ENCODE measurements at regions not wholly inside any gene's neighbourhood (a gene's known extent, or its start where the extent isn't known, plus 50 kb on each side); places are given as distances from the start of the nearest gene placed in this dataset.

DNA sequence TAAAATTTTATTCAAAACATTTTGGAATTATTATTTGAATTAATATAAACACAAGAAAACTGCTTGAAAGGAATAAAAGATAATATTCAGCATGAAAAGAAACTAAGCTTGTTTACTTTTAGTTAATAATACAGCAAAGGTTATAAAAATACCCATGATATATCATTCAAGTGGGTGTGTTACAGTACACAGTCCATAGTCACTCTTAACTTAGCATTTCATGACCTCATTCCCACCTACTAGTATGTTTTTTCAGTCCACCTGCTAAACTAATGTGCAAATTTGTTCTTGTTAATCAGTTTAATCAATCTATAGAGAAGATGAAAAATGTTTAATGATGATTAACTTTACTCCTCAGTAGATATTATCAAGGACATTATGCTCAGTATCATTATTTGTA is 841.4 kb upstream of the EPHA7 start:
- Histone ChIP-seq H3K27me3 (ENCODE audit: insufficient read depth, low read length) (no peaks in the 10 kb centered on the region), H2AFZ (ENCODE audit: low read depth, low read length) (no peak overlapping the region), H3K4me3 (ENCODE audit: insufficient read depth, low read depth, low read length) (no peak overlapping the region), H3K4me2 (ENCODE audit: low read length) (no peak overlapping the region), H3K27ac (ENCODE audit: low read depth, low read length) (no peak overlapping the region), H3K36me3 (ENCODE audit: insufficient read depth, low read length) (no peaks in the 10 kb centered on the region), H3K9ac (ENCODE audit: low read length) (no peak overlapping the region), H4K20me1 (ENCODE audit: insufficient read depth, low read length) (no peaks in the 10 kb centered on the region), H3K79me2 (ENCODE audit: insufficient read depth, low read length) (no peaks in the 10 kb centered on the region), H3K4me1 (ENCODE audit: insufficient read depth, low read length) (no peaks in the 10 kb centered on the region), H3K9me3 (ENCODE audit: insufficient read depth, low read depth, low read length) (peaks cover 4% of the 10 kb centered on the region)
- no peak for FAIRE-seq
- TF ChIP-seq EZH2 (IDR thresholded peaks at IDR 0.05; ENCODE audit: insufficient read depth, low read length) (no peak), CTCF (IDR thresholded peaks at IDR 0.05; ENCODE audit: insufficient read depth, low read depth, low read length) (no peak)
- Mint-ChIP-seq H3K9me3 (ENCODE audit: unreplicated experiment) (no peaks in the 10 kb centered on the region), H3K27ac (ENCODE audit: unreplicated experiment) (no peak overlapping the region), H3K4me3 (ENCODE audit: unreplicated experiment) (no peak overlapping the region), H3K27me3 (ENCODE audit: low read depth, unreplicated experiment) (no peaks in the 10 kb centered on the region), H3K36me3 (ENCODE audit: low read depth, unreplicated experiment) (no peaks in the 10 kb centered on the region), H3K4me1 (ENCODE audit: low read depth, unreplicated experiment) (no peaks in the 10 kb centered on the region)
- no peak for DNase-seq (ENCODE audit: low read depth)

DNA sequence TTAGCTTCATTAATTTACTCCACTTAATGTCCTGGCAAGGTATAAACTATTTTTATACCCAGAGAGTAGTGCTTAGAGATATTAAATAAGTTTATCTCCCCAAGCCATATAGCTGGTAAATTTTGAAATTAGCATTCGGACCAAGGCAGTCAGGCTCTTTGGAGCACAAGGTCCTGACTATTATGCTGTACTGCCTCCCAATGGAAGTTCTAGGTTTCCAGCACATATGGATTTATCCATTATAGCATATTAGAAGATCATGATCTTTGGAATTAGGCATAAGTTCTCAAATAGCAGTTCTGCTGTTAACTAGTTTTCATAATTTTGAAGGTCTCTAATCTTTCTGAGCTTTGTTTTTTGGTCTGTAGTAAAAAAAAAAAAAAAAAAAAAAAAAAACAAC is 835.3 kb upstream of the EPHA7 start:
- no peak for DNase-seq (ENCODE audit: low read depth)
- Histone ChIP-seq H4K20me1 (ENCODE audit: insufficient read depth, low read length) (no peaks in the 10 kb centered on the region), H3K4me1 (ENCODE audit: insufficient read depth, low read length) (no peaks in the 10 kb centered on the region), H3K4me3 (ENCODE audit: insufficient read depth, low read depth, low read length) (no peak overlapping the region), H3K4me2 (ENCODE audit: low read length) (no peak overlapping the region), H3K27me3 (ENCODE audit: insufficient read depth, low read length) (no peaks in the 10 kb centered on the region), H3K36me3 (ENCODE audit: insufficient read depth, low read length) (no peaks in the 10 kb centered on the region), H3K9ac (ENCODE audit: low read length) (no peak overlapping the region), H3K9me3 (ENCODE audit: insufficient read depth, low read depth, low read length) (no peaks in the 10 kb centered on the region), H3K27ac (ENCODE audit: low read depth, low read length) (no peak overlapping the region), H3K79me2 (ENCODE audit: insufficient read depth, low read length) (no peaks in the 10 kb centered on the region), H2AFZ (ENCODE audit: low read depth, low read length) (no peak overlapping the region)
- Mint-ChIP-seq H3K4me1 (ENCODE audit: low read depth, unreplicated experiment) (no peaks in the 10 kb centered on the region), H3K9me3 (ENCODE audit: unreplicated experiment) (no peaks in the 10 kb centered on the region), H3K27me3 (ENCODE audit: low read depth, unreplicated experiment) (no peaks in the 10 kb centered on the region), H3K27ac (ENCODE audit: unreplicated experiment) (no peak overlapping the region), H3K4me3 (ENCODE audit: unreplicated experiment) (no peak overlapping the region), H3K36me3 (ENCODE audit: low read depth, unreplicated experiment) (no peaks in the 10 kb centered on the region)
- TF ChIP-seq CTCF (IDR thresholded peaks at IDR 0.05; ENCODE audit: insufficient read depth, low read depth, low read length) (no peak), EZH2 (IDR thresholded peaks at IDR 0.05; ENCODE audit: insufficient read depth, low read length) (no peak)
- no peak for FAIRE-seq

- no peaks in the 10 kb centered on the region for H3K27me3 ChIP-seq (ENCODE audit: insufficient read depth, low read length)
- Mint-ChIP-seq H3K27me3 (ENCODE audit: low read depth, unreplicated experiment) (no peaks in the 10 kb centered on the region), H3K4me3 (ENCODE audit: unreplicated experiment) (no peak overlapping the region), H3K27ac (ENCODE audit: unreplicated experiment) (no peak overlapping the region), H3K9me3 (ENCODE audit: unreplicated experiment) (no peaks in the 10 kb centered on the region), H3K4me1 (ENCODE audit: low read depth, unreplicated experiment) (no peaks in the 10 kb centered on the region), H3K36me3 (ENCODE audit: low read depth, unreplicated experiment) (no peaks in the 10 kb centered on the region)
- FAIRE-seq = no peak
- H4K20me1 ChIP-seq (ENCODE audit: insufficient read depth, low read length) = no peaks in the 10 kb centered on the region
- no peaks in the 10 kb centered on the region for H3K36me3 ChIP-seq (ENCODE audit: insufficient read depth, low read length)
- no peak overlapping the region for H2AFZ ChIP-seq (ENCODE audit: low read depth, low read length)
- no peaks in the 10 kb centered on the region for H3K9me3 ChIP-seq (ENCODE audit: insufficient read depth, low read depth, low read length)
- H3K4me1 ChIP-seq (ENCODE audit: insufficient read depth, low read length) = no peaks in the 10 kb centered on the region
- H3K27ac ChIP-seq (ENCODE audit: low read depth, low read length) = no peak overlapping the region
- TF ChIP-seq CTCF (IDR thresholded peaks at IDR 0.05; ENCODE audit: insufficient read depth, low read depth, low read length) (no peak), EZH2 (IDR thresholded peaks at IDR 0.05; ENCODE audit: insufficient read depth, low read length) (no peak)
- no peak for DNase-seq (ENCODE audit: low read depth)
- H3K9ac ChIP-seq (ENCODE audit: low read length) = no peak overlapping the region
- H3K4me2 ChIP-seq (ENCODE audit: low read length) = no peak overlapping the region
- H3K4me3 ChIP-seq (ENCODE audit: insufficient read depth, low read depth, low read length) = no peak overlapping the region
- no peaks in the 10 kb centered on the region for H3K79me2 ChIP-seq (ENCODE audit: insufficient read depth, low read length)
Measured at GRCh38 chr6:94251878-94252277, 832.5 kb upstream of the EPHA7 start.

All from astrocyte (in vitro differentiated cells and primary cell).